HEK293T (cell line): ENCODE measurements at regions not wholly inside any gene's neighbourhood (a gene's known extent, or its start where the extent isn't known, plus 50 kb on each side); places are given as distances from the start of the nearest gene placed in this dataset.

Experiments used
- ARNT ChIP-seq: fragments of 450-650 bp; IDR thresholded peaks from 2 replicates; pipeline ENCODE4 v1.6.1; 2017; ENCODE audit warnings: mild to moderate bottlenecking
- CTBP1 ChIP-seq: fragments of 450-650 bp; IDR thresholded peaks from 2 replicates; pipeline ENCODE4 v1.6.1; 2016; ENCODE audit warnings: borderline replicate concordance
- ELF4 ChIP-seq: fragments of 450-650 bp; IDR thresholded peaks from 2 replicates; pipeline ENCODE4 v1.6.1; 2017; ENCODE audit warnings: antibody characterized with exemption
- FOXA1 ChIP-seq: fragments of 450-650 bp; IDR thresholded peaks from 2 replicates; pipeline ENCODE4 v1.6.1; 2016; ENCODE audit warnings: mild to moderate bottlenecking
- FOXK2 ChIP-seq: fragments of 450-650 bp; IDR thresholded peaks from 2 replicates; pipeline ENCODE4 v1.6.1; 2016; ENCODE audit warnings: mild to moderate bottlenecking
- FOXM1 ChIP-seq: fragments of 450-650 bp; IDR thresholded peaks from 2 replicates; pipeline ENCODE4 v1.6.1; 2017; ENCODE audit warnings: mild to moderate bottlenecking, borderline replicate concordance
- L3MBTL2 ChIP-seq: fragments of 450-650 bp; conservative IDR thresholded peaks from 2 replicates; pipeline ENCODE4 v1.6.1; 2016; ENCODE audit warnings: mild to moderate bottlenecking
- SUZ12 ChIP-seq: fragments of 450-650 bp; IDR thresholded peaks from 2 replicates; pipeline ENCODE4 v1.6.1; 2016; ENCODE audit warnings: mild to moderate bottlenecking
- TARDBP ChIP-seq: fragments of 450-650 bp; IDR thresholded peaks from 2 replicates; pipeline ENCODE4 v1.6.1; 2016

DNA sequence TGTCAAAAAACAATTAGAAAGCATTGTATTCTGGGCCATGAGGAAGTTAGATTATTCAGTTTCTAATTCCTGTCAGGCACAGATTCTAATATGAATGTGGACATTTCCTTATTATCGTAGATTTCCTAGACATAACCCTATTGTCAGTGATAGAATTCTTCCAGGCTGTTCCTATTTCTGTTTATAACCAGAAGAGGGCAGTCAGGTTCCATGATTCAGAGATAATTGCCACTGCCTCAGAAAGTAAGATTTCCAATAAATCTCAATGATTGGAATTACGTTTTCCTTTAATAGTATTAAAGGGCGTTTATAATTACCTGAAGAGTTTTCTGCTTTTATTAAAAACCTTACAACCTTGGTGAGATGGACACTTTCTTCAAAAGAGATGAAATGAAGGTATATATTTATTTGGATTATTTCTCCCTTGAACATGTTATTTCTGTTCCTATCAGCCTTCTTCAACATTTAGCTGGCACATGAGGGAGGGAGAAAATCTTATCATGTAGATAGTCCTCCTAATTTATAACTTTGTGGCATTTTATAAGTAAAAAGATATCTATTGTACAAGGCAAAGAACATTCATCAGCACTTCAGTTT, 439.2 kb downstream of the MCTP2 start:
- TF ChIP-seq ARNT (no peak), SUZ12 (no peak), L3MBTL2 (no peak), ELF4 (no peak), TARDBP (no peak), CTBP1 (no peak), FOXM1 (no peak), FOXA1 (no peak), FOXK2 (no peak)
